ENCODE measurements at regions not wholly inside any gene's neighbourhood (a gene's known extent, or its start where the extent isn't known, plus 50 kb on each side); places are given as distances from the start of the nearest gene placed in this dataset.

GRCh38 chr13:31468114-31468902, 268.5 kb downstream of the B3GLCT start:
- H3K27ac ChIP-seq (ENCODE audit: insufficient read depth, low read depth, low read length, poor library complexity, severe bottlenecking) = no peak overlapping the region
- H3K9me3 ChIP-seq (ENCODE audit: control insufficient read depth, low read length) = no peaks in the 10 kb centered on the region
- H3K4me1 ChIP-seq (ENCODE audit: control insufficient read depth, insufficient read depth, low read length) = no peaks in the 10 kb centered on the region
- H3K27me3 ChIP-seq (ENCODE audit: control insufficient read depth, insufficient read depth, low read length, poor library complexity, severe bottlenecking) = no peaks in the 10 kb centered on the region
- 88 to 90% methylated on average over 11 to 12 of the region's 12 CpGs for WGBS, 2 experiments
- H3K36me3 ChIP-seq (ENCODE audit: control insufficient read depth, insufficient read depth, low read length) = no peaks in the 10 kb centered on the region
- H3K4me3 ChIP-seq (ENCODE audit: insufficient read depth, low read depth, low read length) = no peak overlapping the region

GRCh38 chr13:31469377-31469776, 269.6 kb downstream of the B3GLCT start:
- H3K27me3 ChIP-seq (ENCODE audit: control insufficient read depth, insufficient read depth, low read length, poor library complexity, severe bottlenecking) = no peaks in the 10 kb centered on the region
- no peaks in the 10 kb centered on the region for H3K36me3 ChIP-seq (ENCODE audit: control insufficient read depth, insufficient read depth, low read length)
- H3K4me1 ChIP-seq (ENCODE audit: control insufficient read depth, insufficient read depth, low read length) = no peaks in the 10 kb centered on the region
- H3K9me3 ChIP-seq (ENCODE audit: control insufficient read depth, low read length) = no peaks in the 10 kb centered on the region
- no peak overlapping the region for H3K4me3 ChIP-seq (ENCODE audit: insufficient read depth, low read depth, low read length)
- no peak overlapping the region for H3K27ac ChIP-seq (ENCODE audit: insufficient read depth, low read depth, low read length, poor library complexity, severe bottlenecking)

- 84 to 91% methylated on average over 3 to 4 of the region's 6 CpGs for WGBS, 2 experiments
- Histone ChIP-seq H3K36me3 (ENCODE audit: control insufficient read depth, insufficient read depth, low read length) (no peaks in the 10 kb centered on the region), H3K4me1 (ENCODE audit: control insufficient read depth, insufficient read depth, low read length) (no peaks in the 10 kb centered on the region), H3K4me3 (ENCODE audit: insufficient read depth, low read depth, low read length) (no peak overlapping the region), H3K27me3 (ENCODE audit: control insufficient read depth, insufficient read depth, low read length, poor library complexity, severe bottlenecking) (no peaks in the 10 kb centered on the region), H3K9me3 (ENCODE audit: control insufficient read depth, low read length) (no peaks in the 10 kb centered on the region), H3K27ac (ENCODE audit: insufficient read depth, low read depth, low read length, poor library complexity, severe bottlenecking) (no peak overlapping the region)
Measured at GRCh38 chr13:31476266-31476665, 263.1 kb upstream of the RXFP2 start.

- 24 to 40% methylated on average over 2 of the region's 2 CpGs for WGBS, 2 experiments
- H3K4me1 ChIP-seq (ENCODE audit: control insufficient read depth, insufficient read depth, low read length) = no peaks in the 10 kb centered on the region
- H3K4me3 ChIP-seq (ENCODE audit: insufficient read depth, low read depth, low read length) = no peak overlapping the region
- H3K27me3 ChIP-seq (ENCODE audit: control insufficient read depth, insufficient read depth, low read length, poor library complexity, severe bottlenecking) = no peaks in the 10 kb centered on the region
- no peaks in the 10 kb centered on the region for H3K9me3 ChIP-seq (ENCODE audit: control insufficient read depth, low read length)
- no peak overlapping the region for H3K27ac ChIP-seq (ENCODE audit: insufficient read depth, low read depth, low read length, poor library complexity, severe bottlenecking)
- H3K36me3 ChIP-seq (ENCODE audit: control insufficient read depth, insufficient read depth, low read length) = no peaks in the 10 kb centered on the region
Measured at GRCh38 chr13:31476753-31477152, 262.6 kb upstream of the RXFP2 start.

- Histone ChIP-seq H3K27me3 (ENCODE audit: control insufficient read depth, insufficient read depth, low read length, poor library complexity, severe bottlenecking) (no peaks in the 10 kb centered on the region), H3K27ac (ENCODE audit: insufficient read depth, low read depth, low read length, poor library complexity, severe bottlenecking) (no peak overlapping the region), H3K4me1 (ENCODE audit: control insufficient read depth, insufficient read depth, low read length) (no peaks in the 10 kb centered on the region), H3K4me3 (ENCODE audit: insufficient read depth, low read depth, low read length) (no peak overlapping the region), H3K9me3 (ENCODE audit: control insufficient read depth, low read length) (no peaks in the 10 kb centered on the region), H3K36me3 (ENCODE audit: control insufficient read depth, insufficient read depth, low read length) (no peaks in the 10 kb centered on the region)
- 97 to 100% methylated on average over 3 of the region's 3 CpGs for WGBS, 2 experiments
Measured at GRCh38 chr13:31477961-31478360, 261.4 kb upstream of the RXFP2 start.

DNA sequence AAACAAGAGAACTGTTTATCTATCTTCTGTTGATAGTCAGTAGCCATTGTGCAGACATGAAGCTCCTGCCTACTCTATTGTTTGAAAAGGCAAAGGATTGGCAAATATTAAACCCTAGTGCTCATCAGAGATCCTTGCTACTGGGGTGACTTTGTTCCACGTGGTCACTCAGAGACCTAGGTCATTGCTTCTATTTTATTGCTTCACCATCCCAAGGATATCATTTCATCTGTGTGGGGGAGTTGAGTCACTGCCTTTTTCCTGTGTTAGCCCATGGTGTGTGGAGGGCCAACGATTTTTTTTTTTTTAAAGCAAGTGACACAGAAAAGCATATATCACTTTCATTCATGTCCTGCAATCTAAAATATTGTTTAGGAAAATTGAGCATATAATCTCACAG, 254.1 kb upstream of the RXFP2 start:
- Histone ChIP-seq H3K27ac (ENCODE audit: insufficient read depth, low read depth, low read length, poor library complexity, severe bottlenecking) (no peak overlapping the region), H3K4me3 (ENCODE audit: insufficient read depth, low read depth, low read length) (no peak overlapping the region), H3K4me1 (ENCODE audit: control insufficient read depth, insufficient read depth, low read length) (no peaks in the 10 kb centered on the region), H3K27me3 (ENCODE audit: control insufficient read depth, insufficient read depth, low read length, poor library complexity, severe bottlenecking) (no peaks in the 10 kb centered on the region), H3K9me3 (ENCODE audit: control insufficient read depth, low read length) (no peaks in the 10 kb centered on the region), H3K36me3 (ENCODE audit: control insufficient read depth, insufficient read depth, low read length) (no peaks in the 10 kb centered on the region)
- 86 to 96% methylated on average over 1 to 2 of the region's 2 CpGs for WGBS, 2 experiments

DNA sequence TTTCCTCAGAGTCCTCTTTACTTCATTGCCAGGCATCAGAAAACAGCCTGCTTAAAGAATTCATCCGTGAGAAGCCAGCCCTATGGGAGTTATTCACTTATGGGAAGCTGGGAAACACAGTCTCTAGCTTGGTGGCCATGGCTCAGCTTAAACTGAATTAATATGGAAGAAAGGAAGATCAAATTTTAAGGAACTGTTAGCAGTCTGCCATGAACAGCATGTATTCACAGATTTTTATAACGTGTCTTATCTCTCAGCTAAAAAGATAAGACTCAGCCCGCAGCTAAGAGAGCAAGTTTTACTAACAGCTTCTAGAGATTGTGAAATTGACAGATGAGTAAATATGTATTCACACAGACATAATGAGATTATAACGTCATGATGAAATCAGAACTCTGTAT, 253.7 kb upstream of the RXFP2 start:
- Histone ChIP-seq H3K27me3 (ENCODE audit: control insufficient read depth, insufficient read depth, low read length, poor library complexity, severe bottlenecking) (no peaks in the 10 kb centered on the region), H3K4me1 (ENCODE audit: control insufficient read depth, insufficient read depth, low read length) (no peaks in the 10 kb centered on the region), H3K4me3 (ENCODE audit: insufficient read depth, low read depth, low read length) (no peak overlapping the region), H3K27ac (ENCODE audit: insufficient read depth, low read depth, low read length, poor library complexity, severe bottlenecking) (no peak overlapping the region), H3K9me3 (ENCODE audit: control insufficient read depth, low read length) (no peaks in the 10 kb centered on the region), H3K36me3 (ENCODE audit: control insufficient read depth, insufficient read depth, low read length) (no peaks in the 10 kb centered on the region)
- 87 to 93% methylated on average over 2 to 4 of the region's 4 CpGs for WGBS, 2 experiments

GRCh38 chr13:31495336-31495735, 244.0 kb upstream of the RXFP2 start:
- Histone ChIP-seq H3K9me3 (ENCODE audit: control insufficient read depth, low read length) (no peaks in the 10 kb centered on the region), H3K27me3 (ENCODE audit: control insufficient read depth, insufficient read depth, low read length, poor library complexity, severe bottlenecking) (no peaks in the 10 kb centered on the region), H3K4me3 (ENCODE audit: insufficient read depth, low read depth, low read length) (no peak overlapping the region), H3K27ac (ENCODE audit: insufficient read depth, low read depth, low read length, poor library complexity, severe bottlenecking) (no peak overlapping the region), H3K4me1 (ENCODE audit: control insufficient read depth, insufficient read depth, low read length) (no peaks in the 10 kb centered on the region), H3K36me3 (ENCODE audit: control insufficient read depth, insufficient read depth, low read length) (no peaks in the 10 kb centered on the region)
- WGBS, 2 experiments = 96 to 97% methylated on average over 4 of the region's 4 CpGs

DNA sequence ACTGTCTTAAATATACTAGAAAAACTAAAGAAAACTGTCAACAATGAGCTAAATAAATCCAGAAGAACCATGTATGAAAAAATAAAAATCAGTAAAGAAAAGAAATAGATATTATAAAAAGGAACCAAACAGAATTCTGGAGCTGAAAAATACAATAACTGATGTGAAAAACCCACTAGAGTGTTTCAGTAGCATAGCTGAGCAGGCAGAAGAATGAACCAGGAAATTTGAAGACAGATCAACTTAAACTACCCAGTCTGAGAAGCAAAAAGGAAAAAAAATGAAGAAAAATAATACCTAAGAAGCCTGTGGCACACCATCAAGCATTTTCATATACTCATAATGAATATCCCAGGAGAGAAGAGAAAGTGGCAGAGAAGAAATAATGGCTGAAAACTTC, 240.1 kb upstream of the RXFP2 start:
- Histone ChIP-seq H3K4me3 (ENCODE audit: insufficient read depth, low read depth, low read length) (no peak overlapping the region), H3K36me3 (ENCODE audit: control insufficient read depth, insufficient read depth, low read length) (no peaks in the 10 kb centered on the region), H3K27ac (ENCODE audit: insufficient read depth, low read depth, low read length, poor library complexity, severe bottlenecking) (no peak overlapping the region), H3K27me3 (ENCODE audit: control insufficient read depth, insufficient read depth, low read length, poor library complexity, severe bottlenecking) (no peaks in the 10 kb centered on the region), H3K9me3 (ENCODE audit: control insufficient read depth, low read length) (no peaks in the 10 kb centered on the region), H3K4me1 (ENCODE audit: control insufficient read depth, insufficient read depth, low read length) (no peaks in the 10 kb centered on the region)

DNA sequence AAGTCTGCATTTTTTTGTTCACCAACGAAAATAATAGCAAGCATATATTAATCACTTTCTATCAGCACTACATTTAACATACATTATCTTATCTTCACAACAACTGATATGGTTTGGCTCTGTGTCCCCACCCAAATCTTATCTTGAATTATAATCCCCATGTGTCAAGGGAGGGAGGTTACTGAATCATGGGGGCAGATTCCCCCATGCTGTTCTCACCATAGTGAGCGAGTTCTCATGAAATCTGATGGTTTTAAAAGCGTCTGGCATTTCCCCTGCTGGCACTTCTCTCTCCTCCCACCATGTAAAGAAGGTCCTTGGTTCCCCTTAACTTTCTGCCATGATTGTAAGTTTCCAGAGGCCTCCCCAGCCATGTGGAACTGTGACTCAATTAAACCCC, 235.7 kb upstream of the RXFP2 start:
- no peak overlapping the region for H3K4me3 ChIP-seq (ENCODE audit: insufficient read depth, low read depth, low read length)
- H3K27ac ChIP-seq (ENCODE audit: insufficient read depth, low read depth, low read length, poor library complexity, severe bottlenecking) = no peak overlapping the region
- H3K36me3 ChIP-seq (ENCODE audit: control insufficient read depth, insufficient read depth, low read length) = no peaks in the 10 kb centered on the region
- H3K27me3 ChIP-seq (ENCODE audit: control insufficient read depth, insufficient read depth, low read length, poor library complexity, severe bottlenecking) = no peaks in the 10 kb centered on the region
- H3K9me3 ChIP-seq (ENCODE audit: control insufficient read depth, low read length) = no peaks in the 10 kb centered on the region
- no peaks in the 10 kb centered on the region for H3K4me1 ChIP-seq (ENCODE audit: control insufficient read depth, insufficient read depth, low read length)
- WGBS, 2 experiments = 81 to 93% methylated on average over 3 of the region's 3 CpGs

GRCh38 chr13:31504918-31505317, 234.4 kb upstream of the RXFP2 start:
- Histone ChIP-seq H3K27me3 (ENCODE audit: control insufficient read depth, insufficient read depth, low read length, poor library complexity, severe bottlenecking) (no peaks in the 10 kb centered on the region), H3K36me3 (ENCODE audit: control insufficient read depth, insufficient read depth, low read length) (no peaks in the 10 kb centered on the region), H3K9me3 (ENCODE audit: control insufficient read depth, low read length) (no peaks in the 10 kb centered on the region), H3K4me3 (ENCODE audit: insufficient read depth, low read depth, low read length) (no peak overlapping the region), H3K27ac (ENCODE audit: insufficient read depth, low read depth, low read length, poor library complexity, severe bottlenecking) (no peak overlapping the region), H3K4me1 (ENCODE audit: control insufficient read depth, insufficient read depth, low read length) (no peaks in the 10 kb centered on the region)
- 95 to 98% methylated on average over 3 of the region's 3 CpGs for WGBS, 2 experiments
